ENCODE measurements at regions not wholly inside any gene's neighbourhood (a gene's known extent, or its start where the extent isn't known, plus 50 kb on each side); places are given as distances from the start of the nearest gene placed in this dataset.

- no peak overlapping the region for H3K4me3 ChIP-seq (replicated peaks in 1 of 3; ENCODE audit: insufficient read depth in 1 of 3, low read depth in 1 of 3, low read length in 3 of 3)
- ChIA-PET CTCF (interaction anchor here (1.1 kb wide), 1 partner anchor 37 kb away, joined by 3 read pairs; no protein-coding TSS in a partner anchor), POLR2A (no interaction called here)
- H4K20me1 ChIP-seq (replicated peaks; ENCODE audit: control insufficient read depth, extremely low read depth, insufficient read depth, low read length) = no peaks in the 10 kb centered on the region
- dilution Hi-C loops (cut with MboI; ENCODE audit: extremely low pct_ligation_motif_present, low sequenced_read_pairs) = no loop called here
- no TSS peak for BruUV-seq (replicated peaks)
- H3K9me1 ChIP-seq (replicated peaks; ENCODE audit: control insufficient read depth, extremely low read depth, insufficient read depth, low read length) = no peaks in the 10 kb centered on the region
- no peak overlapping the region for H2AFZ ChIP-seq (ENCODE audit: low read depth, low read length)
- FAIRE-seq = no peak
- no peaks in the 10 kb centered on the region for H3K79me2 ChIP-seq (ENCODE audit: control insufficient read depth, insufficient read depth, low read length)
- no peaks in the 10 kb centered on the region for H3K36me3 ChIP-seq (ENCODE audit: control insufficient read depth in 2 of 2, extremely low read depth in 1 of 2, insufficient read depth in 2 of 2, low read length in 2 of 2)
- peaks cover 0 to 5% of the 10 kb centered on the region in 2 experiments for H3K27me3 ChIP-seq (ENCODE audit: control insufficient read depth in 2 of 2, insufficient read depth in 2 of 2, low read length in 2 of 2)
- no peak overlapping the region for H3K4me2 ChIP-seq (ENCODE audit: insufficient read depth, low read length)
- no peak overlapping the region for H3K27ac ChIP-seq (ENCODE audit: insufficient read depth, low read depth, low read length)
- no peak for DNase-seq (ENCODE audit: low read depth, low spot score)
- no peaks in the 10 kb centered on the region for H3K9me3 ChIP-seq (replicated peaks; ENCODE audit: control insufficient read depth, insufficient read depth, low read length)
- intact Hi-C loops (cut with micrococcal nuclease) = no loop called here
- H3K4me1 ChIP-seq (ENCODE audit: control insufficient read depth, extremely low read depth, insufficient read depth, low read length) = no peaks in the 10 kb centered on the region
- TF ChIP-seq EZH2 (IDR thresholded peaks at IDR 0.05; ENCODE audit: borderline replicate concordance, low read depth, low read length, severe bottlenecking) (no peak), POLR2A (IDR thresholded peaks at IDR 0.05; ENCODE audit: low read depth, low read length) (no peak), MYC (IDR thresholded peaks at IDR 0.05; ENCODE audit: low read depth, low read length) (no peak)
- TF ChIP-seq, protein P1, sequence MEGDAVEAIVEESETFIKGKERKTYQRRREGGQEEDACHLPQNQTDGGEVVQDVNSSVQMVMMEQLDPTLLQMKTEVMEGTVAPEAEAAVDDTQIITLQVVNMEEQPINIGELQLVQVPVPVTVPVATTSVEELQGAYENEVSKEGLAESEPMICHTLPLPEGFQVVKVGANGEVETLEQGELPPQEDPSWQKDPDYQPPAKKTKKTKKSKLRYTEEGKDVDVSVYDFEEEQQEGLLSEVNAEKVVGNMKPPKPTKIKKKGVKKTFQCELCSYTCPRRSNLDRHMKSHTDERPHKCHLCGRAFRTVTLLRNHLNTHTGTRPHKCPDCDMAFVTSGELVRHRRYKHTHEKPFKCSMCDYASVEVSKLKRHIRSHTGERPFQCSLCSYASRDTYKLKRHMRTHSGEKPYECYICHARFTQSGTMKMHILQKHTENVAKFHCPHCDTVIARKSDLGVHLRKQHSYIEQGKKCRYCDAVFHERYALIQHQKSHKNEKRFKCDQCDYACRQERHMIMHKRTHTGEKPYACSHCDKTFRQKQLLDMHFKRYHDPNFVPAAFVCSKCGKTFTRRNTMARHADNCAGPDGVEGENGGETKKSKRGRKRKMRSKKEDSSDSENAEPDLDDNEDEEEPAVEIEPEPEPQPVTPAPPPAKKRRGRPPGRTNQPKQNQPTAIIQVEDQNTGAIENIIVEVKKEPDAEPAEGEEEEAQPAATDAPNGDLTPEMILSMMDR (IDR thresholded peaks at IDR 0.05; ENCODE audit: extremely low read depth in 1 of 2, insufficient read depth in 1 of 2, low read depth in 1 of 2, low read length in 2 of 2) = no peak
- TF ChIP-seq, protein P2, sequence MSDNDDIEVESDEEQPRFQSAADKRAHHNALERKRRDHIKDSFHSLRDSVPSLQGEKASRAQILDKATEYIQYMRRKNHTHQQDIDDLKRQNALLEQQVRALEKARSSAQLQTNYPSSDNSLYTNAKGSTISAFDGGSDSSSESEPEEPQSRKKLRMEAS (IDR thresholded peaks at IDR 0.05; ENCODE audit: insufficient read depth, insufficient read length) = no peak
- H3K9ac ChIP-seq (replicated peaks; ENCODE audit: extremely low read depth, insufficient read depth, low read length) = no peak overlapping the region
Measured at GRCh38 chr3:72143966-72144717, 359.2 kb upstream of the PROK2 start.

Data from endothelial cell of umbilical vein (primary cell).